Endothelial cell of umbilical vein (primary cell): ENCODE measurements at regions not wholly inside any gene's neighbourhood (a gene's known extent, or its start where the extent isn't known, plus 50 kb on each side); places are given as distances from the start of the nearest gene placed in this dataset.

Experiments
- BruUV-seq: library from RNA; stranded (reverse); fragments of 400-500 nt; replicated peaks from 2 replicates; lab custom pipeline; 2021; lab: Mats Ljungman, UMichigan
- CTCF ChIA-PET: fragments of 300-600, 350-600 bp; sonication (Branson Sonifier 250); formaldehyde crosslinking; loops from one replicate; lab custom pipeline; 2021; ENCODE audit warnings: antibody characterized with exemption, inconsistent platforms; lab: Charles Lee
- POLR2A ChIA-PET: fragments of 300-600, 350-600 bp; sonication (Branson Sonifier 250); formaldehyde crosslinking; loops from one replicate; lab custom pipeline; 2021; ENCODE audit warnings: antibody characterized with exemption, inconsistent platforms; lab: Charles Lee
- DNase-seq: peaks from one replicate; pipeline ENCODE4 v3.0.0-alpha.2; 2011; ENCODE audit warnings: low read depth, low spot score
- FAIRE-seq: peaks from 2 replicates; lab custom pipeline; 2011; peaks lifted over from hg19 to GRCh38; lab: Jason Lieb, UNC
- H2AFZ ChIP-seq: 2 replicates; pipeline ENCODE4 v1.6.0; 2012; ENCODE audit warnings: low read depth, low read length, control low read depth, inconsistent platforms
- H3K27ac ChIP-seq: 2 replicates; pipeline ENCODE4 v1.5.1; 2011; ENCODE audit warnings: low read depth, mild to moderate bottlenecking, control low read depth, low read length, moderate library complexity; ENCODE audit not compliant: insufficient read depth
- H3K27me3 ChIP-seq, 2 experiments: 2 replicates each; pipeline versions ENCODE4 v1.6.0 to v1.6.1; 2011; ENCODE audit warnings: low read length in 2 of 2, mixed read lengths in 1 of 2; ENCODE audit not compliant: control insufficient read depth in 2 of 2, insufficient read depth in 2 of 2
- H3K36me3 ChIP-seq, 2 experiments: 2 replicates in 1 of 2; 3 replicates in 1 of 2; pipeline ENCODE4 v1.5.1; 2011; ENCODE audit warnings: low read length in 2 of 2, mild to moderate bottlenecking in 1 of 2, moderate library complexity in 1 of 2; ENCODE audit not compliant: control insufficient read depth in 2 of 2, insufficient read depth in 2 of 2; ENCODE audit errors: extremely low read depth in 1 of 2
- H3K4me1 ChIP-seq: 3 replicates; pipeline ENCODE4 v1.5.1; 2011; ENCODE audit warnings: mild to moderate bottlenecking, low read length; ENCODE audit not compliant: control insufficient read depth, insufficient read depth; ENCODE audit errors: extremely low read depth
- H3K4me2 ChIP-seq: 2 replicates; pipeline ENCODE4 v1.6.1; 2011; ENCODE audit warnings: low read length, control low read depth, mixed read lengths; ENCODE audit not compliant: insufficient read depth
- H3K4me3 ChIP-seq, 3 experiments: fragments of 200-600 bp in 1 of 3; sonication (generic), shearing (Covaris generic) in 1 of 3; replicated peaks in 1 of 3; 2 replicates each; pipeline ENCODE4 v1.5.1; 2011 to 2016; ENCODE audit warnings: control low read depth in 3 of 3, low read length in 3 of 3, mild to moderate bottlenecking in 2 of 3, inconsistent platforms in 1 of 3, low read depth in 1 of 3, moderate library complexity in 1 of 3; ENCODE audit not compliant: insufficient read depth in 1 of 3
- H3K79me2 ChIP-seq: 2 replicates; pipeline ENCODE4 v1.6.0; 2012; ENCODE audit warnings: low read length, inconsistent platforms; ENCODE audit not compliant: control insufficient read depth, insufficient read depth
- H3K9ac ChIP-seq: replicated peaks from 2 replicates; pipeline ENCODE3; 2011; ENCODE audit warnings: low read length, control low read depth; ENCODE audit not compliant: insufficient read depth; ENCODE audit errors: extremely low read depth
- H3K9me1 ChIP-seq: replicated peaks from 3 replicates; pipeline ENCODE4 v1.6.0; 2011; ENCODE audit warnings: mild to moderate bottlenecking, low read length; ENCODE audit not compliant: control insufficient read depth, insufficient read depth; ENCODE audit errors: extremely low read depth
- H3K9me3 ChIP-seq: replicated peaks from 2 replicates; pipeline ENCODE4 v1.5.1; 2012; ENCODE audit warnings: low read length, inconsistent platforms; ENCODE audit not compliant: control insufficient read depth, insufficient read depth
- H4K20me1 ChIP-seq: replicated peaks from 2 replicates; pipeline ENCODE3; 2011; ENCODE audit warnings: mild to moderate bottlenecking, low read length; ENCODE audit not compliant: control insufficient read depth, insufficient read depth; ENCODE audit errors: extremely low read depth
- EZH2 ChIP-seq: IDR thresholded peaks from 2 replicates; pipeline ENCODE4 v1.6.1; 2012; ENCODE audit warnings: borderline replicate concordance, low read depth, mild to moderate bottlenecking, moderate library complexity, low read length, inconsistent platforms; ENCODE audit not compliant: severe bottlenecking
- FOS ChIP-seq: IDR thresholded peaks from 2 replicates; pipeline ENCODE4 v1.6.1; 2011; ENCODE audit warnings: mild to moderate bottlenecking, low read length, moderate library complexity, borderline replicate concordance; ENCODE audit not compliant: insufficient read depth
- GATA2 ChIP-seq: IDR thresholded peaks from 2 replicates; pipeline ENCODE4 v1.7.0; 2011; ENCODE audit warnings: low read depth, mild to moderate bottlenecking, moderate library complexity, mixed read lengths, low read length; ENCODE audit not compliant: insufficient read length, insufficient read depth
- JUN ChIP-seq: IDR thresholded peaks from 2 replicates; pipeline ENCODE4 v1.6.1; 2011; ENCODE audit warnings: borderline replicate concordance, low read depth; ENCODE audit not compliant: insufficient read length, insufficient read depth
- MAX ChIP-seq: IDR thresholded peaks from 2 replicates; pipeline ENCODE4 v1.6.1; 2011; ENCODE audit not compliant: insufficient read depth, insufficient read length
- MYC ChIP-seq: IDR thresholded peaks from one replicate; pipeline ENCODE4 v1.6.1; 2011; ENCODE audit warnings: mild to moderate bottlenecking, low read depth, low read length
- POLR2A ChIP-seq: IDR thresholded peaks from 2 replicates; pipeline ENCODE4 v1.6.1; 2012; ENCODE audit warnings: low read depth, mild to moderate bottlenecking, control low read depth, low read length
- POLR2AphosphoS5 ChIP-seq: IDR thresholded peaks from 2 replicates; pipeline ENCODE4 v1.6.1; 2012; ENCODE audit warnings: low read depth, mild to moderate bottlenecking, control low read depth, low read length, moderate library complexity; ENCODE audit not compliant: insufficient read depth
- dilution Hi-C: fragments of 300-500 bp; cut with MboI; formaldehyde crosslinking; loops from one replicate; pipeline ENCODE4 v1.15.0; 2019; ENCODE audit warnings: low sequenced_read_pairs; ENCODE audit not compliant: extremely low pct_ligation_motif_present
- intact Hi-C: fragments of 100-400 bp; cut with micrococcal nuclease; formaldehyde crosslinking; loops from one replicate; pipeline ENCODE4 v1.10.0; 2022
- TF ChIP-seq, protein P1 (sequence below), 2 donors: IDR thresholded peaks; 1 replicate in 1 of 2; 2 replicates in 1 of 2; pipeline ENCODE4 v1.5.1; 2011; ENCODE audit warnings: low read length in 2 of 2, mild to moderate bottlenecking in 2 of 2, moderate library complexity in 2 of 2, control low read depth in 1 of 2, inconsistent platforms in 1 of 2, low read depth in 1 of 2; ENCODE audit not compliant: insufficient read depth in 1 of 2; ENCODE audit errors: extremely low read depth in 1 of 2

GRCh38 chr12:97921979-97922722, 459.5 kb downstream of the RMST start:
- intact Hi-C loops (no loop called here), dilution Hi-C loops (no loop called here)
- H3K36me3 ChIP-seq, result no peaks in the 10 kb centered on the region
- peak overlapping the region; percentile 24 for H3K27ac ChIP-seq
- no TSS peak for BruUV-seq
- peak; percentile 83 for TF ChIP-seq JUN
- TF ChIP-seq GATA2, result no peak
- ChIA-PET CTCF (interaction anchor here (1.5 to 1.8 kb wide), 3 partner anchors 17 to 645 kb away, joined by 3 to 7 read pairs (median 5); no protein-coding TSS in a partner anchor), POLR2A (no interaction called here)
- FAIRE-seq (peak; percentile 18), DNase-seq (peak; percentile 73)
- no peaks in the 10 kb centered on the region for H4K20me1 ChIP-seq
- H3K79me2 ChIP-seq, result no peaks in the 10 kb centered on the region
- H3K9ac ChIP-seq, result no peak overlapping the region
- no peak overlapping the region for H3K4me2 ChIP-seq
- H2AFZ ChIP-seq, result no peak overlapping the region
- H3K4me1 ChIP-seq, result peaks cover 10% of the 10 kb centered on the region
- no peaks in the 10 kb centered on the region for H3K9me3 ChIP-seq
- no peaks in the 10 kb centered on the region for H3K27me3 ChIP-seq
- no peaks in the 10 kb centered on the region for H3K9me1 ChIP-seq
- H3K4me3 ChIP-seq, result no peak overlapping the region

- Histone ChIP-seq H3K9me1 (no peaks in the 10 kb centered on the region), H3K79me2 (no peaks in the 10 kb centered on the region), H3K27me3 (no peaks in the 10 kb centered on the region), H3K9me3 (no peaks in the 10 kb centered on the region), H3K4me2 (no peak overlapping the region), H3K9ac (no peak overlapping the region), H3K36me3 (no peaks in the 10 kb centered on the region), H3K4me3 (no peak overlapping the region), H3K4me1 (peaks cover 10% of the 10 kb centered on the region), H2AFZ (no peak overlapping the region), H3K27ac (no peak overlapping the region), H4K20me1 (no peaks in the 10 kb centered on the region)
- ChIA-PET CTCF (interaction anchor here (1.5 kb wide), 1 partner anchor 19 kb away, joined by 5 read pairs; no protein-coding TSS in a partner anchor), POLR2A (no interaction called here)
- FAIRE-seq (no peak), DNase-seq (no peak)
- no TSS peak for BruUV-seq
- dilution Hi-C loops, result no loop called here
- intact Hi-C loops, result no loop called here
- no peak for TF ChIP-seq POLR2AphosphoS5
- TF ChIP-seq GATA2, result no peak
- TF ChIP-seq EZH2, result no peak
- TF ChIP-seq FOS, result no peak
- TF ChIP-seq POLR2A, result no peak
- TF ChIP-seq MYC, result no peak
- TF ChIP-seq MAX, result no peak
- TF ChIP-seq, protein P1, sequence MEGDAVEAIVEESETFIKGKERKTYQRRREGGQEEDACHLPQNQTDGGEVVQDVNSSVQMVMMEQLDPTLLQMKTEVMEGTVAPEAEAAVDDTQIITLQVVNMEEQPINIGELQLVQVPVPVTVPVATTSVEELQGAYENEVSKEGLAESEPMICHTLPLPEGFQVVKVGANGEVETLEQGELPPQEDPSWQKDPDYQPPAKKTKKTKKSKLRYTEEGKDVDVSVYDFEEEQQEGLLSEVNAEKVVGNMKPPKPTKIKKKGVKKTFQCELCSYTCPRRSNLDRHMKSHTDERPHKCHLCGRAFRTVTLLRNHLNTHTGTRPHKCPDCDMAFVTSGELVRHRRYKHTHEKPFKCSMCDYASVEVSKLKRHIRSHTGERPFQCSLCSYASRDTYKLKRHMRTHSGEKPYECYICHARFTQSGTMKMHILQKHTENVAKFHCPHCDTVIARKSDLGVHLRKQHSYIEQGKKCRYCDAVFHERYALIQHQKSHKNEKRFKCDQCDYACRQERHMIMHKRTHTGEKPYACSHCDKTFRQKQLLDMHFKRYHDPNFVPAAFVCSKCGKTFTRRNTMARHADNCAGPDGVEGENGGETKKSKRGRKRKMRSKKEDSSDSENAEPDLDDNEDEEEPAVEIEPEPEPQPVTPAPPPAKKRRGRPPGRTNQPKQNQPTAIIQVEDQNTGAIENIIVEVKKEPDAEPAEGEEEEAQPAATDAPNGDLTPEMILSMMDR (IDR thresholded peaks at IDR 0.05; ENCODE audit: extremely low read depth in 1 of 2, insufficient read depth in 1 of 2, low read depth in 1 of 2, low read length in 2 of 2), result no peak
- TF ChIP-seq JUN, result no peak
Observed at GRCh38 chr12:97923546-97923945, 460.9 kb downstream of the RMST start.
